ENCODE measurements at regions not wholly inside any gene's neighbourhood (a gene's known extent, or its start where the extent isn't known, plus 50 kb on each side); places are given as distances from the start of the nearest gene placed in this dataset.

- intact Hi-C loops (cut with micrococcal nuclease) = no loop called here
- DNase-seq = no peak
- no peak overlapping the region for H3K9ac ChIP-seq (ENCODE audit: insufficient read depth, low read length, poor library complexity, severe bottlenecking)
- H4K20me1 ChIP-seq (ENCODE audit: insufficient read depth, low read length) = no peaks in the 10 kb centered on the region
- no peaks in the 10 kb centered on the region for H3K36me3 ChIP-seq (replicated peaks in 1 of 2; ENCODE audit: control insufficient read depth in 1 of 2, insufficient read depth in 2 of 2, low read length in 2 of 2)
- H3K79me2 ChIP-seq (ENCODE audit: insufficient read depth, low read length) = no peaks in the 10 kb centered on the region
- H2AFZ ChIP-seq (ENCODE audit: insufficient read depth, low read depth, low read length, poor library complexity, severe bottlenecking) = no peak overlapping the region
- no peak overlapping the region for H3K27ac ChIP-seq (ENCODE audit: low read depth in 1 of 2, low read length in 2 of 2)
- H3K27ac Mint-ChIP-seq = no peak overlapping the region
- TF ChIP-seq CTCF (IDR thresholded peaks at IDR 0.05) = no peak
- H3K4me3 ChIP-seq (replicated peaks in 1 of 3; ENCODE audit: low read depth in 2 of 3, low read length in 3 of 3) = no peak overlapping the region
- peaks cover 0 to 2% of the 10 kb centered on the region in 2 donors for H3K27me3 ChIP-seq (ENCODE audit: control insufficient read depth in 2 of 2, insufficient read depth in 2 of 2, low read length in 2 of 2)
- H3K4me2 ChIP-seq (replicated peaks; ENCODE audit: extremely low read depth, low read length, poor library complexity, severe bottlenecking) = no peak overlapping the region
- no peaks in the 10 kb centered on the region for H3K9me3 ChIP-seq (replicated peaks in 1 of 2; ENCODE audit: control insufficient read depth in 1 of 2, insufficient read depth in 1 of 2, low read length in 2 of 2)
- H3K27me3 Mint-ChIP-seq (ENCODE audit: low read depth in 3 of 3) = peaks cover 11 to 33% (median 12%) of the 10 kb centered on the region in 3 donors
- no peaks in the 10 kb centered on the region for H3K36me3 Mint-ChIP-seq
- H3K4me1 ChIP-seq (ENCODE audit: control insufficient read depth in 1 of 2, insufficient read depth in 2 of 2, low read length in 2 of 2) = no peaks in the 10 kb centered on the region
- peaks cover 0 to 1% (median 0%) of the 10 kb centered on the region in 7 donors for H3K9me3 Mint-ChIP-seq
- peaks cover 4% of the 10 kb centered on the region for H3K4me1 Mint-ChIP-seq
- WGBS (ENCODE audit: insufficient coverage) = 92% methylated on average over 4 of the region's 11 CpGs
- H3K4me3 Mint-ChIP-seq = no peak overlapping the region
Measured at GRCh38 chr11:45752106-45752505, 52.8 kb upstream of the SLC35C1 start.

GRCh38 chr11:45751430-45751829 is 53.5 kb upstream of the SLC35C1 start:
- peaks cover 0 to 1% (median 0%) of the 10 kb centered on the region in 7 donors for H3K9me3 Mint-ChIP-seq
- no peak overlapping the region for H3K27ac Mint-ChIP-seq
- H3K4me3 Mint-ChIP-seq = no peak overlapping the region
- no peaks in the 10 kb centered on the region for H3K36me3 Mint-ChIP-seq
- Histone ChIP-seq H2AFZ (ENCODE audit: insufficient read depth, low read depth, low read length, poor library complexity, severe bottlenecking) (no peak overlapping the region), H3K27me3 (ENCODE audit: control insufficient read depth in 2 of 2, insufficient read depth in 2 of 2, low read length in 2 of 2) (peaks cover 0 to 2% of the 10 kb centered on the region in 2 donors), H4K20me1 (ENCODE audit: insufficient read depth, low read length) (no peaks in the 10 kb centered on the region), H3K27ac (ENCODE audit: low read depth in 1 of 2, low read length in 2 of 2) (no peak overlapping the region), H3K36me3 (replicated peaks in 1 of 2; ENCODE audit: control insufficient read depth in 1 of 2, insufficient read depth in 2 of 2, low read length in 2 of 2) (no peaks in the 10 kb centered on the region), H3K4me1 (ENCODE audit: control insufficient read depth in 1 of 2, insufficient read depth in 2 of 2, low read length in 2 of 2) (no peaks in the 10 kb centered on the region), H3K9ac (ENCODE audit: insufficient read depth, low read length, poor library complexity, severe bottlenecking) (no peak overlapping the region), H3K79me2 (ENCODE audit: insufficient read depth, low read length) (no peaks in the 10 kb centered on the region), H3K4me2 (replicated peaks; ENCODE audit: extremely low read depth, low read length, poor library complexity, severe bottlenecking) (no peak overlapping the region), H3K4me3 (replicated peaks in 1 of 3; ENCODE audit: low read depth in 2 of 3, low read length in 3 of 3) (no peak overlapping the region), H3K9me3 (replicated peaks in 1 of 2; ENCODE audit: control insufficient read depth in 1 of 2, insufficient read depth in 1 of 2, low read length in 2 of 2) (no peaks in the 10 kb centered on the region)
- H3K4me1 Mint-ChIP-seq = no peaks in the 10 kb centered on the region
- no peak for DNase-seq
- intact Hi-C loops (cut with micrococcal nuclease) = no loop called here
- H3K27me3 Mint-ChIP-seq (ENCODE audit: low read depth in 3 of 3) = peaks cover 11 to 33% (median 13%) of the 10 kb centered on the region in 3 donors
- TF ChIP-seq CTCF (IDR thresholded peaks at IDR 0.05) = no peak
- 82% methylated on average over 3 of the region's 7 CpGs for WGBS (ENCODE audit: insufficient coverage)
